HG02938 (cell line): ENCODE measurements at regions not wholly inside any gene's neighbourhood (a gene's known extent, or its start where the extent isn't known, plus 50 kb on each side); places are given as distances from the start of the nearest gene placed in this dataset.
"Not testable (repeated sequence)": the region's sequence is repeated elsewhere in the genome, so short reads cannot be mapped to it uniquely, and the experiment has no call there.

Experiments
- ATAC-seq: cut with Tn5 transposase; IDR thresholded peaks from one replicate; pipeline ENCODE4 v1.9.1; 2021; ENCODE audit warnings: mild to moderate bottlenecking, moderate library complexity; ENCODE audit not compliant: unreplicated experiment

GRCh38 chr1:234961456-234962339, 166.9 kb downstream of the TOMM20 start:
- peak; percentile 15 for ATAC-seq

GRCh38 chr1:234960722-234961455, 167.7 kb downstream of the TOMM20 start:
- no peak for ATAC-seq

GRCh38 chr1:234958706-234959657, 169.7 kb downstream of the TOMM20 start:
- no peak for ATAC-seq

- ATAC-seq = no peak
Measured at GRCh38 chr1:234958066-234958705, 170.5 kb downstream of the TOMM20 start.

- ATAC-seq = no peak
Measured at GRCh38 chr1:234957330-234958065, 171.1 kb downstream of the TOMM20 start.

GRCh38 chr1:234956821-234957329, 171.8 kb downstream of the TOMM20 start:
- ATAC-seq = no peak

GRCh38 chr1:234955107-234955731, 173.4 kb downstream of the TOMM20 start:
- no peak for ATAC-seq

- ATAC-seq = no peak
Measured at GRCh38 chr1:234954613-234955012, 174.0 kb downstream of the TOMM20 start.

- no peak for ATAC-seq
Measured at GRCh38 chr1:234953655-234954405, 174.8 kb downstream of the TOMM20 start.

- no peak for ATAC-seq
Measured at GRCh38 chr1:234950598-234950997, 178.0 kb downstream of the TOMM20 start.

- not testable (repeated sequence) for ATAC-seq
Measured at GRCh38 chr1:234949528-234949927, 179.1 kb downstream of the TOMM20 start.

- no peak for ATAC-seq
Measured at GRCh38 chr1:234944439-234945344, 183.9 kb downstream of the TOMM20 start.

GRCh38 chr1:234943836-234944402, 184.7 kb downstream of the TOMM20 start:
- ATAC-seq = no peak

GRCh38 chr1:234942879-234943506, 185.6 kb downstream of the TOMM20 start:
- no peak for ATAC-seq

- ATAC-seq = no peak
Measured at GRCh38 chr1:234942012-234942332, 186.7 kb downstream of the TOMM20 start.

- ATAC-seq = no peak
Measured at GRCh38 chr1:234941321-234942011, 187.2 kb downstream of the TOMM20 start.
